Activated T-cell treated with anti-CD3 and anti-CD28 coated beads, Interleukin-2, amount 50 U/mL, for 72 hours (primary cell): ENCODE measurements at regions not wholly inside any gene's neighbourhood (a gene's known extent, or its start where the extent isn't known, plus 50 kb on each side); places are given as distances from the start of the nearest gene placed in this dataset.

Experiments used
- ATAC-seq, 2 donors: fragments of 150-1000 bp; cut with Tn5 transposase; replicated peaks in 1 of 2; 2 replicates each; pipeline ENCODE4 v1.10.0; 2021; ENCODE audit warnings: moderate library complexity in 2 of 2, mild to moderate bottlenecking in 1 of 2
- DNase-seq, 2 donors: peaks; one replicate each; pipeline ENCODE4 v3.0.0; 2021 to 2022; ENCODE audit warnings: mixed read lengths in 1 of 2
- H3K27ac Mint-ChIP-seq: one replicate; pipeline ENCODE4 v1.8.0; 2022; ENCODE audit warnings: mild to moderate bottlenecking, moderate library complexity, mixed read lengths
- H3K27me3 Mint-ChIP-seq: one replicate; pipeline ENCODE4 v1.8.0; 2022; ENCODE audit warnings: low read depth, mixed read lengths
- H3K36me3 Mint-ChIP-seq, 2 donors: one replicate each; pipeline ENCODE4 v1.8.0; 2022; ENCODE audit warnings: mixed read lengths in 2 of 2, mild to moderate bottlenecking in 1 of 2; ENCODE audit not compliant: insufficient read depth in 2 of 2
- H3K4me1 Mint-ChIP-seq: one replicate; pipeline ENCODE4 v1.8.0; 2022; ENCODE audit warnings: low read depth, mixed read lengths
- H3K4me3 Mint-ChIP-seq, 2 donors: one replicate each; pipeline ENCODE4 v1.8.0; 2022; ENCODE audit warnings: mild to moderate bottlenecking in 2 of 2, mixed read lengths in 2 of 2, moderate library complexity in 2 of 2
- H3K9me3 Mint-ChIP-seq, 2 donors: one replicate each; pipeline ENCODE4 v1.8.0; 2022; ENCODE audit warnings: mixed read lengths in 2 of 2

- Mint-ChIP-seq H3K4me1 (no peaks in the 10 kb centered on the region), H3K36me3 (no peaks in the 10 kb centered on the region), H3K4me3 (no peak overlapping the region), H3K27me3 (no peaks in the 10 kb centered on the region), H3K9me3 (no peaks in the 10 kb centered on the region), H3K27ac (no peak overlapping the region)
- DNase-seq: no peak
- no peak for ATAC-seq
Observed at GRCh38 chr14:73800970-73801515, 50.6 kb upstream of the PTGR2 start.

- ATAC-seq (no peak), DNase-seq (no peak)
- H3K4me3 Mint-ChIP-seq: no peak overlapping the region
- H3K4me1 Mint-ChIP-seq: no peaks in the 10 kb centered on the region
- H3K9me3 Mint-ChIP-seq: no peaks in the 10 kb centered on the region
- no peak overlapping the region for H3K27ac Mint-ChIP-seq
- H3K27me3 Mint-ChIP-seq: no peaks in the 10 kb centered on the region
- H3K36me3 Mint-ChIP-seq: no peaks in the 10 kb centered on the region
Observed at GRCh38 chr14:73797543-73798265, 53.9 kb upstream of the PTGR2 start.

- no peaks in the 10 kb centered on the region for H3K27me3 Mint-ChIP-seq
- no peaks in the 10 kb centered on the region for H3K9me3 Mint-ChIP-seq
- ATAC-seq (no peak), DNase-seq (no peak)
- H3K27ac Mint-ChIP-seq: no peak overlapping the region
- no peaks in the 10 kb centered on the region for H3K4me1 Mint-ChIP-seq
- H3K4me3 Mint-ChIP-seq: no peak overlapping the region
- H3K36me3 Mint-ChIP-seq: no peaks in the 10 kb centered on the region
Observed at GRCh38 chr14:73796893-73797542, 54.6 kb upstream of the PTGR2 start.

- Mint-ChIP-seq H3K27ac (no peak overlapping the region), H3K9me3 (no peaks in the 10 kb centered on the region), H3K4me3 (no peak overlapping the region), H3K36me3 (no peaks in the 10 kb centered on the region), H3K27me3 (no peaks in the 10 kb centered on the region), H3K4me1 (no peaks in the 10 kb centered on the region)
- ATAC-seq (no peak), DNase-seq (no peak)
Observed at GRCh38 chr14:73796415-73796814, 55.2 kb upstream of the PTGR2 start.

GRCh38 chr14:73795974-73796373, 55.7 kb upstream of the PTGR2 start:
- no peaks in the 10 kb centered on the region for H3K4me1 Mint-ChIP-seq
- H3K36me3 Mint-ChIP-seq: no peaks in the 10 kb centered on the region
- no peak for DNase-seq
- H3K4me3 Mint-ChIP-seq: no peak overlapping the region
- no peak overlapping the region for H3K27ac Mint-ChIP-seq
- no peak for ATAC-seq
- no peaks in the 10 kb centered on the region for H3K27me3 Mint-ChIP-seq
- no peaks in the 10 kb centered on the region for H3K9me3 Mint-ChIP-seq

- Mint-ChIP-seq H3K36me3 (no peaks in the 10 kb centered on the region), H3K4me1 (no peaks in the 10 kb centered on the region), H3K9me3 (no peaks in the 10 kb centered on the region), H3K27me3 (no peaks in the 10 kb centered on the region), H3K27ac (no peak overlapping the region), H3K4me3 (no peak overlapping the region)
- ATAC-seq (no peak), DNase-seq (no peak)
Observed at GRCh38 chr14:73795466-73795865, 56.2 kb upstream of the PTGR2 start.

GRCh38 chr14:73794146-73794545, 57.5 kb upstream of the PTGR2 start:
- no peaks in the 10 kb centered on the region for H3K9me3 Mint-ChIP-seq
- no peaks in the 10 kb centered on the region for H3K36me3 Mint-ChIP-seq
- H3K4me3 Mint-ChIP-seq: no peak overlapping the region
- DNase-seq: no peak
- H3K27me3 Mint-ChIP-seq: no peaks in the 10 kb centered on the region
- H3K4me1 Mint-ChIP-seq: peaks cover 12% of the 10 kb centered on the region
- H3K27ac Mint-ChIP-seq: peak overlapping the region; percentile 12
- no peak for ATAC-seq

GRCh38 chr14:73792481-73792880, 59.1 kb upstream of the PTGR2 start:
- no peak for ATAC-seq
- no peak overlapping the region for H3K4me3 Mint-ChIP-seq
- peaks cover 0 to 2% of the 10 kb centered on the region in 2 donors for H3K36me3 Mint-ChIP-seq
- H3K4me1 Mint-ChIP-seq: peaks cover 28% of the 10 kb centered on the region
- no peak for DNase-seq
- no peaks in the 10 kb centered on the region for H3K9me3 Mint-ChIP-seq
- no peaks in the 10 kb centered on the region for H3K27me3 Mint-ChIP-seq
- no peak overlapping the region for H3K27ac Mint-ChIP-seq

GRCh38 chr14:73789989-73790581, 61.5 kb upstream of the PTGR2 start:
- no peaks in the 10 kb centered on the region for H3K27me3 Mint-ChIP-seq
- no peak overlapping the region for H3K27ac Mint-ChIP-seq
- peak overlapping the region in 1 of 2 donors; percentile 4 for H3K4me3 Mint-ChIP-seq
- H3K4me1 Mint-ChIP-seq: peaks cover 37% of the 10 kb centered on the region
- H3K36me3 Mint-ChIP-seq: peaks cover 0 to 7% of the 10 kb centered on the region in 2 donors
- DNase-seq (no peak), ATAC-seq (no peak)
- no peaks in the 10 kb centered on the region for H3K9me3 Mint-ChIP-seq

- Mint-ChIP-seq H3K4me3 (peak overlapping the region; percentile 92 to 95), H3K36me3 (peaks cover 0 to 7% of the 10 kb centered on the region in 2 donors), H3K4me1 (peaks cover 49% of the 10 kb centered on the region), H3K27me3 (no peaks in the 10 kb centered on the region), H3K9me3 (no peaks in the 10 kb centered on the region), H3K27ac (peak overlapping the region; percentile 98)
- DNase-seq (no peak), ATAC-seq (no peak)
Observed at GRCh38 chr14:73788701-73789551, 62.7 kb upstream of the PTGR2 start.

- H3K36me3 Mint-ChIP-seq: peaks cover 0 to 7% of the 10 kb centered on the region in 2 donors
- H3K4me3 Mint-ChIP-seq: peak overlapping the region; percentile 92 to 95
- ATAC-seq (no peak), DNase-seq (no peak)
- no peaks in the 10 kb centered on the region for H3K9me3 Mint-ChIP-seq
- H3K27me3 Mint-ChIP-seq: no peaks in the 10 kb centered on the region
- peak overlapping the region; percentile 98 for H3K27ac Mint-ChIP-seq
- H3K4me1 Mint-ChIP-seq: peaks cover 55% of the 10 kb centered on the region
Observed at GRCh38 chr14:73788317-73788598, 63.4 kb upstream of the PTGR2 start.

GRCh38 chr14:73787486-73788316, 63.9 kb upstream of the PTGR2 start:
- Mint-ChIP-seq H3K4me1 (peaks cover 61% of the 10 kb centered on the region), H3K4me3 (peak overlapping the region; percentile 92 to 95), H3K27ac (peak overlapping the region; percentile 98), H3K36me3 (peaks cover 2 to 7% of the 10 kb centered on the region in 2 donors), H3K27me3 (no peaks in the 10 kb centered on the region), H3K9me3 (no peaks in the 10 kb centered on the region)
- ATAC-seq (peak; percentile 57 to 63), DNase-seq (peak; percentile 64 to 70)
